HG03439 (cell line): ENCODE measurements at regions not wholly inside any gene's neighbourhood (a gene's known extent, or its start where the extent isn't known, plus 50 kb on each side); places are given as distances from the start of the nearest gene placed in this dataset.

Experiments used
- ATAC-seq: cut with Tn5 transposase; IDR thresholded peaks from one replicate; pipeline ENCODE4 v1.9.1; 2021; ENCODE audit warnings: mild to moderate bottlenecking, moderate library complexity; ENCODE audit not compliant: unreplicated experiment

DNA sequence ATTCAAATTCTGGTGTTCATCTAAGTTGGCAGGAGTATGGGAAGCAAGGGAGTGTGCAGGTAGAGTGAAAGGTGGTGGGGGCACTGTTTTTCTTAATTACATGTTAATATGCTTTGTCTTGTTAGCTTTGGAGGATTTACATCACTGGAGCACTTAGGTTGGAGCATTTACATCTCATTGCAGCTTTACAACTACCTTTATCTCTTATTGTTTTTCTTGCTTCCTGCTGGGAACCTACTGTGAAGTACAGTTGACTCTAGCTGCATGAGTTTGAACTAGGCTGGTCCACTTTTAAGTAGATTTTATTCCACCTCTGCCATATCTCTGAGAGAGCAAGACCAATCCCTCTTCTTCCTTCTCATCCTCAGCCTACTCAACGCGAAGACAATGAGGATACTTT, 554.8 kb upstream of the B3GALT2 start:
- no peak for ATAC-seq

DNA sequence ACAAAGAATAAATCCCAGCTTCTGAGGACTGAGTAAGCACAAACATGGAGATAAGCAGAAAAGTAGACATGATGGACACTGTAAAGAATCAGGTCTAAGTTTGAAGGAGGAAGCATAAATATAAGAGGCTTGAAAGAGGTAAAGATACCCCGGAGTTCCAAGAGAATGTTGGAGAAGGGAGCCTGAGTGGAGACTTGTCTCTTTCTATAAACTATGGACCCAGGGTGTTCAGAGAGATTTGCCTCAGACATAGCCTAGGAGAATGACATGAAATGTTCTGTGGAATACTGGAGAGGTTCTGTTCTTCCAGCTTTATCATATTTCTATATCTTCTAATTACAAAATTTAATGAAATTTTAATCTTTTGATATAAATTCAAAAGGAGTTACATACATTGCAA, 554.3 kb upstream of the B3GALT2 start:
- no peak for ATAC-seq

DNA sequence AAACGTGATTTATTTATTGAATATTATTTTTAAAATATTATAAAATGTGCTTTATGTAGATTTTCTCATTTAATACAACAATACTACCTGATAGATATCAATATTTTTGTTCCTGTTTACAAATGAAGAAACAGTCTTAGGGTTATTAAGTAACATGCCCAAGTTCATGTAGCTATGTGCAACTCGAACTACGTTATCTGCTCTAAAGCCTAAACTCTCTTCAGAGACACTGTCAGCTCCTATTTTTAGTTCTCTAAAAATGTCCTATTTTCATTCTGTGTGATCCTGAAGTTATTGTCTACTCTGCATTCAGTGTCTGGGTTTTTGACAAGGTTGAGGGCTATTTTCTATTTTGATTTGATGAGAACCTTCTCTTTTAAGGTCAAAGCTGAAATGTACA, 550.1 kb upstream of the B3GALT2 start:
- ATAC-seq = no peak

DNA sequence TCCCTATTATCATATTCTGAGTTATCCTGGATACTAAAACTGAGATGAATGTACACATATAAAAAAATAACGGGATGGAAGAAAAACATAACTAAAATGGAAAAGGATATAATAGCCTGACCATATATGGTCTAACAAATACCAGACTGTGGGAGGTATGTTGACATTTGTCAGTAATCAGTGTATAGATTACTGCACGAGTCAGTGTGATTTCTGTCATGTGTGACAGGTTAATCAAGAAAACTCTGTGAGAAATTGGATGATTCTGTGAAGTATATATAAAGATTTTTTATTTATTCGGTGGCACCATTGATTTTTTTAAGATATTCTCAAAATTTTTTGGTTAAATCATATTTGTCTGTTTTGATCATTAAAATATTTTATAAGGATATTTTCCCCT, 547.3 kb upstream of the B3GALT2 start:
- ATAC-seq = no peak

DNA sequence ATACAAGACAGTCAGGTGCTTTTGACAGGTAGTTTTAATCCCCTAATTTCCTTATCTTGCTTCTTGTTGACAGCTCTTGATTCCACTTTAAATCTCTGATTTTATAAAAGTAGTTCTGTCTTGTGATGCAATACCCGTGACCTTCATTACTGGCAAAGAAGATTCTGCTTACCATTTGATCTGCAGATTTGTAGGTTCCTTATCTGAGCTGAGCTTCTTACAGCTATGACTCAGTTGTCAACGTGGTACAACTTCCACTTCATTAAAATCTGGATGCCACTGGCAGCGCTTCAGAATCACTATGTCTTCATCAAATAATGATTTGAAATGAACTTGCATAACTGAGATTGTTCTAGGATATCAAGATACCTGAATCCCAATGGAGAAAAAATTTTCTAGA, 543.6 kb upstream of the B3GALT2 start:
- no peak for ATAC-seq

DNA sequence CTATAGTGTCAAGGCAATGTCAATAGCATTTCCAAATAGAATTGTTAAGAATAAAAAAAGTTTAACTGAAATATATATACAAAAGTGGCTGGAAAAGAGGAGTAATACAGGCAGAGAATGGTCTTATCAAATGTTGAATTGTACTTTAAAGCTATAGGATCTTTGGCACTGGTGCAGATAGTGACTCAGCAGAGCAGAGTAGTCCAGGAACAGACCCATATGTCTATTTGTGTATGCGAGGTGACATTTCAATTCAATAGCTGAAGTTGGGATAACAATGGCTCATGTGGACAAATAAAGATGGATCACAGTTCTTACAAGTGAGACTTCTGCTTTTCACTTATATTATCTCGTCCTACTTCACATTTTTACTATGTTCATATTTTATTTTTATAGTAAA, 543.0 kb upstream of the B3GALT2 start:
- no peak for ATAC-seq

DNA sequence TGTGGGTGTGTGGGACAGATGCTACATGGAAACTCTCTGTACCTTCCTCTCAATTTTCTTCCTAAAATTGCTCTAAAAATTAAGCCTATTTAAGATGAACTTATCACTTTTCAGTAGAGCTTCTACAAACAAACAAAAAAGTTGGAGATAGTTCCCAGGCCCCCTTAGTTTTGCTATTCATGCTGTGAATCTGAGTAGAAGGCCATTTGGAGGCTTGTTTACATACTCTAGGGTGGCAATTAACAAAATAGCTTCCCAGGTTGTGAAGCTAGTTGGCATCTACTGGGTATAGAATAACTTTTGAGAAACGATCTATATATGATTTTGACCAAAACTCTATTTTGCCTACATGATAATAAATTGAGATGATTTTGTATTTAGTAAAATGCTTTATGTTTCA, 541.4 kb upstream of the B3GALT2 start:
- no peak for ATAC-seq

DNA sequence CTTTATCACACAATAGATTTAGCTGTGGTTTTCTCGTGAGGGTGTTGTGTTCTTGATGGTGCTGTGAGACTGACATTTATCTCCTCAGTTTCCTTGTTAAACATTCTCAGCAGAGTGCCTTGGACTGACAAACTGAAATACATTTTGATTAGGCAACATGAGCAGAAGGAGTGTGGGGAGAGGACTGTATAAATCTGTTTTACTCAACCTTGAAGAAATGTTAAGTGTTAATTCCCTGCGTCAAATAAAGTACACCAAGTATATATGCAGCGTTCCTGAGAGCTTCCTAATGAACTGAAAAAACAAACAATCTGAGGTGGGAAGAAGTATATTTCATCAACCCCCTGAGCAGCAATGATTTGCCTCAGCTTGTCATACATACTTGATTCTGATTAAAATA, 540.3 kb upstream of the B3GALT2 start:
- ATAC-seq = no peak

DNA sequence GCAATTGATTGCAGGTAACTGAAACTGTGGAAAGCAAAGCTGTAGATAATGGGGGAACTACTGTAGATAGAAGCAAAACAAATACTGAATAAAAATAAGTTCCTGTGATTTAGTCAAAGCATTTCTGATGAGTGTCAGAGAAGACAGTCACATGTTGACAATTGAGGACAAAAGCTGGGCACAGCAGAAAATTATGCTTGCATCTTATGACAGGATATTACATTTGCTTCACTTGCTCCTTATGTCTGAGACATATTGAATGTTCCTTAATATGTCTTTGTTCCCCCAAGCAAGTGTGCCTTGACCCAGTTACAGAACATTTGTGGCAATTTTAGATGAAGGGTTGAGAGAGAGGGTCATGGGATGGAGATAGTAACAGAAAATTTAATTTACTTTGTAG, 526.0 kb upstream of the B3GALT2 start:
- no peak for ATAC-seq

DNA sequence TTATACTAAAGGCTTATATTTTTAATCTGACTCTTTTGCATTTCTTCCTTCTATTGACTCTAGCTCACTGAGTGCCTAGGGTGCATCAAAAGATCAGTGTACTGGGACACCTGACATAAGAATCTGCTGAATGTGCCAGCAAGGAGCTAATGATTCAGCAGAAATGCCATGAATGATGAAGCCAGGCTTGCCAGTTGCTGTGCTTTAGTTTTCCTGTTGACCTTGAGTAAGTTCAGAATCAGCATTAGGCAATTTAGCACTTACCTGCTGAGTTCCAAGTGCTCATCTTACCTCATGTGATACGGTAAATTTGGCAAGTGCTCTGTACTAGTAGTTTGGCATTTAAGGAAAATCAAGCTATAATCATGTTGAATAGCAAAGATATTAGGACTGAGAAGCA, 523.2 kb upstream of the B3GALT2 start:
- ATAC-seq = no peak

DNA sequence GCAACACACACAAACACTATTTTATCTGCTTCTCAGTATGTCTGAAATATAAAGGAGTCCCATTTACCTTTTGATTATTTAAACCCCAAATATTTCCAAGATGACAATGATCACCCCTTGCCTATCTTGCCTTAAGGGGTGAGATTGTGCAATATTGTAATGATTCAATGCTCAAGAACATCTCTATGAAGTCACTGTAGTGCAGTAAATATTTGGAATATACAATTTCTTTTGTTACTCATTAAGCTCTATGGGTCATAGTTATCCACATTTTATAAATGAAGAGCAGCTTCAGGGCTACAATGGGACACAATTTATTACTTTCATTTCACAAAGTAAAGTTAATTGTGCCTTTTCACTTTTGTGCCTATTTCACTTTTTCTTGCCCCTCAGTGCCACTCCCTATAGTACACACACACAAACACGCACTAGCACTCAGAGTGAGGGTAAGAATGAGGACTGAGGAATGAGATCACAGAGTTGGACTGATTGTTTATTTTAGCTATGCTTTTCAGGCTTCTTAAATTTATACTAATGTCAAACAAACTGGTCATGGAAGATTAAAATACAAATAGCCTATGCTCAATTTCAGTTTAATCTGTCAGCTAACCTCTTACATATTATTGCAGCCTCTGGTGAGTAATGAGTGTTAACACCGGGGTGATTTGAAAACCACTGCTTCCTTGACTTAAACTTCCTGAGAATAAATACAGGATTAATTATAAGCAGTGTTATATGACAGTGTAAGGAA, 521.0 kb upstream of the B3GALT2 start:
- ATAC-seq = no peak

DNA sequence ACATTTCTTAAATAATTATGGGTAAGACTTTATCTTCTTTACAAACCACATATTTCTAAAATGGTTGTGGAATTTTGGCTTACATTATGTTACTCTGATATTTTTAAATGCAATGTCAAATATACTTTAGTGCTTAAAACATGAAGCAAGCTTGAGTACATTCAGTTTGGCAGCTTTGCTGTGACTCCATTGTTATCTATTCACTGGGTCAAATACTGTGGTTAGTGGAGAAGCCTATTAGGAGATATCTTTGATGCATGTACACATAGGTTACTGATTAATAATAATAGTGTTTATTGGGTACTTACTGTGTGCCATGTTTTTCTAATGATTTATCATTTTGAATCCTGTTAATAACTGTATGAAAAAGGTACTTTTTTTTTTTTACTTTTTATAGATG, 520.4 kb upstream of the B3GALT2 start:
- ATAC-seq = no peak

DNA sequence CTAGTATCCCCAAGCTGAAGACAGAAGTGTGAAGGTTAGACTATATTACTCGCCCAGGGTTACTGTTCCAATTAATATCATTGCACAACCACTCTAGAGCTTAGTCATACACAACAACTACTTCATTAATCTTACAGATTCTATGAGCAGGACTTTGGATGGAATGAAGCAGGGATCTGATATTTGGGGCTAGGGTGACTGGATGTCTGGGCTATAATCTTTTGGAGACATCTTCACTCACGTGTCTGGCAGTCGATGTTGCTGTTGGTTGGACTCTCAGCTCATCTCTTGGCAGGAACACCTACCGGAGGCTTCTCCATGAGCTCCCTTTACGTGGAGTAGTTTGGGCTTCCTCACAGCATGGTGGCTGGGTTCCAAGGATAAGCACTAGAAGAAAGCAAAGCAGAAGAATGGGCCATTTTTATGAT, 519.2 kb upstream of the B3GALT2 start:
- ATAC-seq = no peak

DNA sequence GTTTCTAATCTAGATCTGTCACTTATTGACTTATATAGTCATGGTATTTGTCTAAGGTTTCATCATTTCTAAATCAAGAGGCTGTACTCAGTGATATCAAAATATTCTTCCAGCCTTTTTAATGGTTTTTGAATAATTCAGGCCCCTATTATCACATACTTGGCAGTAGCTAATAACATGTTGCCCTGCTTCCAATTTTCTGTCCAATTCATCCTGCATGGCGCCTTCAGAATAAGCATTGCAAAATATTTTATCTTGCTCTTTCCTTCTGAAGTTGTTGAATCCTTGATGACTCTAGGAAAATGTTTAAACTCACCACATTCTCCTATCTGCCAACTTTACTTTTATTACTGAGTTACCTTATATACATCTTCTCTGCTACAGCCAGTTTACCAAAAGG, 517.2 kb upstream of the B3GALT2 start:
- ATAC-seq = no peak

DNA sequence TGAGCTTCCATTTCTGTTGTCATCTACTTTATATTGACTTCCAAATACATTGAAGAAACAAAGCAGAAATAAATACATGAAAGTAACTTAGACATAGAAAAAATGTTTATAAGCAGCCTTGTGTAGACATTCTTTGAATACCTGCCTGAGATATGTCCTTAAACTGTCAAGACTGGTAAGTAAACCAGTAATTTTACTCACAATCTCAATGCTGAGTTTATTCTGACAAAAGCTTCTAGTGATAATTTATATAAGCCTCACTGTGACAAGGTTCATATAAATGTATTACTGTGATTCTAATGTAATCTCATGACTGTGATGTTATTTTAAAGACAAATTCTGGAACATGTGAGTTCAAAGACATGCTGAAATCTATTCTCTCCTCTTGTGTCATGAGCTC, 516.7 kb upstream of the B3GALT2 start:
- ATAC-seq = no peak

DNA sequence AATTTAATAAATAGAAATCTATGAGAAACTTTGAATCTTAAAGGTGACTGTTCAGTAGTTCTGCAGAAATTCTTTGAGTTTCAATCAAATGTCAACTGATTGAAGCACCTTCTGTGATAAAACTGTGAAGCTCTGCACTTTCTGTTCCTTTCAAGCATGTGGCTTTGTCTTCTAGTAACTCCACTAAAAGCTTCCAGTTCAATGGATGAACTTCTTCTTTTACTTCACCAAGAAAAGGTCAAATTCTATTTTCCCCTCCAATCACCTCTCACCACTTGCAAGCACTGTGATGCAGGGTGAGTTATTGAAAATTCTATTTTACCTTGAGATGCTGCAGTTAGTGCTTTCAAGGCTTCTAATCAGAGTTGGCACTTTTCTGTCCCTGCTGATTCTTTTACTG, 515.3 kb upstream of the B3GALT2 start:
- ATAC-seq = no peak

DNA sequence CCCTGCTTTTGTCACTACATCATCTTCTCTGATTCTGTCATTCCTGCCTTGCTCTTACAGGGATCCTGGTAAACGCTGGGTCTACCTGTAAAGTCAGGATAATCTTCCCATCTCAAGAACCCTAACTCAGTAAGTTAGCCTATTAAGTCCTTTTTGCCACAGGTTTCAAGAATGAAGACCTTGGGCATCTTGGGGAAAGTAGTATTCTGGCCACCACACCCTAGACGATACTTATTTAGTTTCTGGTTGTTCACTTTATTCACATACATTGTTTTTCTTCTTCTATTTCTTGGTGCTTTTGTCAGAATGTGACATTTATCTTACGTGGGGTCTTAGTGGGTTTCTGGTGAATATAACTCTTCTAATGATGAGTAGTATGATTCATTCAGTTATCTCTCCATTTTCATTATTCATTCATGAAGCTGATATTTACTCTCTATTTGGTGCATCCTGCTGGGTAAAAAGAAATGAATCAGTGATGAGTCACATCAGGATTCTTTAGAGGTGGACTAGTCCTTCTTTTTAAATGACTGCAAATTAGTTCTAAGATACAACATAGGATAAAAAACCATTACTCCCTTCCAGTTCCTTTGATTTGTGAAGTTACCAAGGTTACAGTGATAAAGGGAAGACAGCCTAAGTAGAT, 514.4 kb upstream of the B3GALT2 start:
- no peak for ATAC-seq

DNA sequence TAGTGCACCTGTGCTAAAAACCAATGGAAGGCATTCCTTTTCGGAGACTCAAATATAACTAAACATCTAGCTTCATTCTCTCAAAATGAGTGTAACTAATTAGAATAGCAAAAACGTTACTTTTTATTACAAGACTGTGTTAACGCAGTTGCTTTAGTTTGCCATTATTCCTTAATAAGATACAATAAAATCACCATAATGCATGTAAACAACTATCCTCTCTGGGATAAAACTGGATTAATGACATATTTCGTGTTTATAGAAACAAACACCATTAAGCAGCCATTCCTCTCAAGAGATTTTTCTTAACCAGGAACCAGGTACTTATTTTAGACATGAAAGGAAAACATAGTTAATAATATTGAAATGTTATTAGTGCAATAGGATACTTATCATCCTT, 512.8 kb upstream of the B3GALT2 start:
- ATAC-seq = no peak

DNA sequence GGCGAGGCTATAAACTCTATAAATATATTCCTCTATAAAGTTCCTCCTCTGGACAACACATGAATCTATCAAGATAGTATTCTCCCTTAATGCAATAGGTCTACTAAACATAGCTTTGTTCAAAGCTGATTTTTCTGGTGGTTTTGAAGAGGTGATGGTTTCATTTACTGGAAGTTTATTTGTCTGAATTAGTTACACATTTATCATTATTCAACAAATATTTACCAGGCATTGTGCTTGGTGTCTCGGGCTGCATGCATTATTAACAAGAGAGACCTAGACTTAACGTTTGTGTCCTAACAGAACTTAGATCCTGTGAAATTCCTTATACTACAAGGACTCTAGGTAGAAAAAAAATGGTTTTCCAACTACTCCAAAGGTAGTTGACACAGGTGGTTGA, 511.4 kb upstream of the B3GALT2 start:
- ATAC-seq = no peak

DNA sequence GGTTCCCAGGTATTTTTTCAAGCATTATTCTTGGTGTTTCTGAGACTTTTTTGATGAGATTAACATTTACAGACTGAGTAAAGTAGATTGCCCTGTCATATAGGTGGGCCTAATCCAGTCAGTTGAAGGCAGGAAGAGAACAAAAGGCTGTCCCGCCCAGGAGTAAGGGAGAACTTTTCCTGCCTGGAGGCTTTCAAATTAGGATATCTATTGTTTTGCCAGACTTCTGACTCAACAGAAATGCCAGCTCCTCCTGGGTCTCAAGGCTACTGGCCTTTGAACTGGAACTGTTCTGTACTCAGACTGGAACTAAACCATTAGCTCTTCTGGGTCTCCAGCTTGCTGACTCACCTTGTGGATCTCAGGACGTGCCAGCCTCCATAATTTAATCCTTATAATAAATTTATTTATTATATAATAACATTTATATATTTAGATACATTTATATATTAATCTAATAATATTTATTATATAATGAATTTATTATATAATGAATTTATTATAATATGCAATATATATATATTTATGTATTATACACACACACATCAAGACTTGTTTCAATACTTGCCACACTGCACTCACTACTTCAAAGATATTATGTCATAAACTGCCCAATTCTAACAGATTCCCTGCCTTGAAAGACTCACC, 510.8 kb upstream of the B3GALT2 start:
- no peak for ATAC-seq

DNA sequence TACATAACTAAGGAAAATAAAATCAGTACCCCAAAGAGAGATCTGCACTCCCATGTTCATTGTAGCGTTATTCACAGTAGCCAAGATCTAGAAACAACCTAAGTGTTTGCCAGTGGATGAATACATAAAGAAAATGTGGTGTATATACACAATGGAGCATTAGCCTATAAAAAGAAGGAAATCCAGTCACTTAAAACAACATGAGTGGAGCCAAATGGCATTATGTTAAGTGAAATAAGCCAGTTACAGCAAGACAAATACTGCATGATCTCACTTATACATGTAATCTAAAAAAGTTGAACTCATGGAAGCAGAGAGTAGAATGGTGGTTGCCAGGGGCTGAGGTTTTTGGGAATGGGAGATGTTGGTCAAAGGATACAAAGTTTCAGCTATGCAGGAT, 508.3 kb upstream of the B3GALT2 start:
- no peak for ATAC-seq

DNA sequence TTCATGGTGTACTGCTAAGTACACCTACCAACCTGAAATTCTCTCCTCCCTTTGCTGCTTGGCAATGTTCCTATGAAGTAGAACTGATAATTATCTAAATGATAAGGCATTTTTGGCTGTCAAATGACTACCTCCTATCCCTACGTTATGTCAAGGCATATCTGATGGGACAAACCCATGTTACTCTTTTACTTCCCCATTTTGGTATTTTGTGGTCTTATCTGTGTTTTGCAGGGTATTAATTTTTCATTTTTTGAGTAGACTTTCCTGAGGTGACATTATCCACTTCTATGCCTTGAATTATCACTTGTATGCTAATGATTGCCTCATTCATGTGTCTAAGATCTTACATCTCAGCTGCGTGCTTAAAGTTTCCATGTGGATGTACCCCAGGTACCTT, 499.6 kb upstream of the B3GALT2 start:
- ATAC-seq = no peak
